PC-9 (cell line): ENCODE measurements at regions not wholly inside any gene's neighbourhood (a gene's known extent, or its start where the extent isn't known, plus 50 kb on each side); places are given as distances from the start of the nearest gene placed in this dataset.
"Not testable (repeated sequence)": the region's sequence is repeated elsewhere in the genome, so short reads cannot be mapped to it uniquely, and the experiment has no call there.

Experiments used
- BruUV-seq: library from RNA; stranded (reverse); fragments of 400-500 nt; replicated peaks from 2 replicates; lab custom pipeline; 2021; lab: Mats Ljungman, UMichigan
- CTCF ChIA-PET: fragments of 300-600 bp; sonication (Branson Sonifier 250); formaldehyde crosslinking; loops from one replicate; lab custom pipeline; 2022; ENCODE audit warnings: antibody characterized with exemption; lab: Charles Lee
- POLR2A ChIA-PET: fragments of 300-600 bp; sonication (Branson Sonifier 250); formaldehyde crosslinking; loops from one replicate; lab custom pipeline; 2022; ENCODE audit warnings: antibody characterized with exemption; ENCODE audit not compliant: unreplicated experiment; lab: Charles Lee
- DNase-seq, 2 experiments: peaks; one replicate each; pipeline versions ENCODE4 v3.0.0 to v3.0.0-alpha.2; 2015 to 2022; ENCODE audit warnings: mixed read lengths in 1 of 2
- H2AFZ ChIP-seq: fragments of 200-600 bp; sonication (generic); 2 replicates; pipeline ENCODE4 v1.8.1; 2017; ENCODE audit warnings: antibody characterized with exemption
- H3F3A ChIP-seq: fragments of 200-600 bp; sonication (generic); 2 replicates; pipeline ENCODE4 v1.8.1; 2017; ENCODE audit warnings: antibody characterized with exemption, mild to moderate bottlenecking, low read depth; ENCODE audit not compliant: insufficient read depth
- H3K27ac ChIP-seq: fragments of 200-600 bp; sonication (generic); 2 replicates; pipeline ENCODE4 v1.6.1; 2016; ENCODE audit warnings: mixed run types
- H3K27me3 ChIP-seq: fragments of 200-600 bp; sonication (generic); 2 replicates; pipeline ENCODE4 v1.6.1; 2016; ENCODE audit warnings: low read depth, mixed run types; ENCODE audit not compliant: insufficient read depth
- H3K36me3 ChIP-seq: fragments of 200-600 bp; sonication (generic); 2 replicates; pipeline ENCODE4 v1.6.1; 2016; ENCODE audit warnings: low read depth, mixed run types
- H3K4me1 ChIP-seq: fragments of 200-600 bp; sonication (generic); replicated peaks from 2 replicates; pipeline ENCODE4 v1.6.1; 2016; ENCODE audit warnings: mixed run types; ENCODE audit not compliant: insufficient read depth
- H3K4me2 ChIP-seq: fragments of 200-600 bp; sonication (generic); 2 replicates; pipeline ENCODE4 v1.6.1; 2017; ENCODE audit warnings: mixed run types
- H3K4me3 ChIP-seq: fragments of 200-600 bp; sonication (generic); 2 replicates; pipeline ENCODE4 v1.6.1; 2016; ENCODE audit warnings: mixed run types
- H3K79me2 ChIP-seq: fragments of 200-600 bp; sonication (generic); 2 replicates; pipeline ENCODE4 v1.6.1; 2017; ENCODE audit warnings: low read depth, mixed run types
- H3K9me2 ChIP-seq: fragments of 200-600 bp; sonication (generic); 2 replicates; pipeline ENCODE4 v1.8.1; 2017; ENCODE audit warnings: mild to moderate bottlenecking; ENCODE audit not compliant: insufficient read depth
- H3K9me3 ChIP-seq: fragments of 200-600 bp; sonication (generic); 2 replicates; pipeline ENCODE4 v1.8.1; 2016; ENCODE audit warnings: low read depth; ENCODE audit not compliant: insufficient read depth
- H4K20me1 ChIP-seq: fragments of 200-600 bp; sonication (generic); 2 replicates; pipeline ENCODE4 v1.8.1; 2017; ENCODE audit not compliant: insufficient read depth
- EZH2 ChIP-seq: fragments of 200-600 bp; sonication (generic); IDR thresholded peaks from 2 replicates; pipeline ENCODE4 v1.8.0; 2017; ENCODE audit warnings: antibody characterized with exemption, low read depth
- intact Hi-C: fragments of 100-400 bp; cut with micrococcal nuclease; formaldehyde crosslinking; loops from one replicate; pipeline ENCODE4 v1.10.0; 2022; ENCODE audit not compliant: unreplicated experiment
- TF ChIP-seq, protein P1 (sequence below): fragments of 200-600 bp; sonication (generic); conservative IDR thresholded peaks from 2 replicates; pipeline ENCODE4 v1.6.1; 2017; ENCODE audit warnings: mixed run types, antibody characterized with exemption, mild to moderate bottlenecking, moderate library complexity

- H3K4me2 ChIP-seq, result no peak overlapping the region
- intact Hi-C loops, result no loop called here
- no peaks in the 10 kb centered on the region for H3K79me2 ChIP-seq
- ChIA-PET CTCF (no interaction called here), POLR2A (no interaction called here)
- no peak for TF ChIP-seq EZH2
- TF ChIP-seq, protein P1, sequence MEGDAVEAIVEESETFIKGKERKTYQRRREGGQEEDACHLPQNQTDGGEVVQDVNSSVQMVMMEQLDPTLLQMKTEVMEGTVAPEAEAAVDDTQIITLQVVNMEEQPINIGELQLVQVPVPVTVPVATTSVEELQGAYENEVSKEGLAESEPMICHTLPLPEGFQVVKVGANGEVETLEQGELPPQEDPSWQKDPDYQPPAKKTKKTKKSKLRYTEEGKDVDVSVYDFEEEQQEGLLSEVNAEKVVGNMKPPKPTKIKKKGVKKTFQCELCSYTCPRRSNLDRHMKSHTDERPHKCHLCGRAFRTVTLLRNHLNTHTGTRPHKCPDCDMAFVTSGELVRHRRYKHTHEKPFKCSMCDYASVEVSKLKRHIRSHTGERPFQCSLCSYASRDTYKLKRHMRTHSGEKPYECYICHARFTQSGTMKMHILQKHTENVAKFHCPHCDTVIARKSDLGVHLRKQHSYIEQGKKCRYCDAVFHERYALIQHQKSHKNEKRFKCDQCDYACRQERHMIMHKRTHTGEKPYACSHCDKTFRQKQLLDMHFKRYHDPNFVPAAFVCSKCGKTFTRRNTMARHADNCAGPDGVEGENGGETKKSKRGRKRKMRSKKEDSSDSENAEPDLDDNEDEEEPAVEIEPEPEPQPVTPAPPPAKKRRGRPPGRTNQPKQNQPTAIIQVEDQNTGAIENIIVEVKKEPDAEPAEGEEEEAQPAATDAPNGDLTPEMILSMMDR, result no peak
- H3K9me2 ChIP-seq, result no peaks in the 10 kb centered on the region
- H3K4me3 ChIP-seq, result no peak overlapping the region
- no TSS peak for BruUV-seq
- H3K9me3 ChIP-seq, result no peaks in the 10 kb centered on the region
- H3K27ac ChIP-seq, result no peak overlapping the region
- no peaks in the 10 kb centered on the region for H3K36me3 ChIP-seq
- H3F3A ChIP-seq, result no peaks in the 10 kb centered on the region
- H3K27me3 ChIP-seq, result no peaks in the 10 kb centered on the region
- no peak for DNase-seq
- H4K20me1 ChIP-seq, result no peaks in the 10 kb centered on the region
- H3K4me1 ChIP-seq, result no peaks in the 10 kb centered on the region
- H2AFZ ChIP-seq, result no peak overlapping the region
Observed at GRCh38 chr2:114128725-114129124, 238.8 kb downstream of the ACTR3 start.

- H3K9me3 ChIP-seq, H2AFZ ChIP-seq, H3K4me3 ChIP-seq, BruUV-seq, H4K20me1 ChIP-seq, H3F3A ChIP-seq, CTCF ChIA-PET, H3K79me2 ChIP-seq, H3K4me2 ChIP-seq, H3K4me1 ChIP-seq, intact Hi-C loops, H3K36me3 ChIP-seq, H3K9me2 ChIP-seq, POLR2A ChIA-PET, DNase-seq, H3K27ac ChIP-seq: not testable (repeated sequence)
- H3K27me3 ChIP-seq, result peaks cover 21% of the 10 kb centered on the region; the same call in 1 of the 2 replicates
Observed at GRCh38 chr2:114132050-114132449, 242.2 kb downstream of the ACTR3 start.

DNA sequence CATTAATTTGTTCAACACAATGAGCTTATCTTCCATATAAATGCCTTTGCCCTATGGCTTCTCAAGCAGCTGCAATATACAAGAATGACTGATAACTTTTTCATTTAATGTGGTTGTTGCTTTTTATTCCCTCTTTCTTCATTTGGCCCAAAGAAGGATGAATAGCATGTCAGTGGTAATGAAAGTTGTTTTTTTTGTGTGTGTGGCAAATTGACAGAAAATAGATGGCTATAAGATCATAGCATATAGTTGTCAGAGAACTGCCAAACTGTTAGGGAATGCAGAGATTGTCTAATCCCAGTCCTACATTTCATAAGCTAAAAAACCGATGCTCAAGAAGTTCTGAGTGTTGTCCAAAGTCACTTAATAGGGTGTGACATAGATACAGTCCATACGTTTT, 244.3 kb downstream of the ACTR3 start:
- Histone ChIP-seq H2AFZ (no peak overlapping the region), H3K4me1 (no peaks in the 10 kb centered on the region), H3K27me3 (peaks cover 21% of the 10 kb centered on the region; the same call in 1 of the 2 replicates), H4K20me1 (no peaks in the 10 kb centered on the region), H3K36me3 (no peaks in the 10 kb centered on the region), H3K9me2 (no peaks in the 10 kb centered on the region), H3K27ac (no peak overlapping the region), H3K4me2 (no peak overlapping the region), H3F3A (no peaks in the 10 kb centered on the region), H3K9me3 (no peaks in the 10 kb centered on the region), H3K4me3 (no peak overlapping the region), H3K79me2 (no peaks in the 10 kb centered on the region)
- intact Hi-C loops, result no loop called here
- no TSS peak for BruUV-seq
- ChIA-PET CTCF (no interaction called here), POLR2A (no interaction called here)
- TF ChIP-seq, protein P1, result no peak
- TF ChIP-seq EZH2, result no peak
- no peak for DNase-seq

DNA sequence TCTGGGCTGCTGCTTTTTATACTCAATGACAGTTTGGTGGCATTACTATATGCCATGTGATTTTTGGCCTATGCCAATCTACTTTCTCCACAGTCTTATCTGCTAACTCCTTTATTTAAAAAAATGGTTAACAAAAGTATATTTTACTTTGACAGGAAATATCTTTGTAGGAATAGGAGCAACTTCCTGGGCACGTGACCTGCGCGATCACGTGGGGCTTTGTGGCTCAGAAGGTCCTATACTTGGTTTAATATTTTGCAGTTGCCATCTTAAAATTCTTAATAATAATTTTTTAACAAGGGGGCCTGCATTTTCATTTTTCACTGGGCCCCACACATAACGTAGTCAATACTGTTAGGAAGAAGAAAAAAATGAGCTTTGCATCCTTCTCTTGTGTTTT, 249.7 kb downstream of the ACTR3 start:
- ChIA-PET CTCF (no interaction called here), POLR2A (no interaction called here)
- Histone ChIP-seq H3K9me2 (0 out of 2 replicates have a peak, but pooled peaks cover 3% of the 10 kb centered on the region), H4K20me1 (no peaks in the 10 kb centered on the region), H3K9me3 (no peaks in the 10 kb centered on the region), H3K4me2 (no peak overlapping the region), H3K79me2 (no peaks in the 10 kb centered on the region), H3K4me3 (no peak overlapping the region), H3F3A (no peaks in the 10 kb centered on the region), H2AFZ (no peak overlapping the region), H3K27me3 (peaks cover 14% of the 10 kb centered on the region; the same call in 1 of the 2 replicates), H3K4me1 (no peaks in the 10 kb centered on the region), H3K27ac (no peak overlapping the region), H3K36me3 (no peaks in the 10 kb centered on the region)
- BruUV-seq, result no TSS peak
- no peak for DNase-seq
- intact Hi-C loops, result no loop called here
- TF ChIP-seq, protein P1, result no peak
- TF ChIP-seq EZH2, result no peak
